HFFc6 (cell line): ENCODE measurements at regions not wholly inside any gene's neighbourhood (a gene's known extent, or its start where the extent isn't known, plus 50 kb on each side); places are given as distances from the start of the nearest gene placed in this dataset.

Experiments
- DNase-seq: peaks from one replicate; pipeline ENCODE4 v3.0.0-alpha.2; 2018
- H3K27ac Mint-ChIP-seq: 2 replicates; pipeline ENCODE4 v1.8.0; 2020; ENCODE audit warnings: mild to moderate bottlenecking, mixed read lengths
- H3K27me3 Mint-ChIP-seq: 2 replicates; pipeline ENCODE4 v1.8.0; 2021; ENCODE audit warnings: mild to moderate bottlenecking, moderate library complexity, mixed read lengths; ENCODE audit not compliant: insufficient read depth
- H3K36me3 Mint-ChIP-seq: 2 replicates; pipeline ENCODE4 v1.8.0; 2021; ENCODE audit warnings: low read depth, mixed read lengths
- H3K4me1 Mint-ChIP-seq: 2 replicates; pipeline ENCODE4 v1.8.0; 2020; ENCODE audit warnings: low read depth, mixed read lengths
- H3K4me3 Mint-ChIP-seq: 2 replicates; pipeline ENCODE4 v1.8.0; 2020; ENCODE audit warnings: mild to moderate bottlenecking, moderate library complexity, mixed read lengths
- H3K9me3 Mint-ChIP-seq: 2 replicates; pipeline ENCODE4 v1.8.0; 2020; ENCODE audit warnings: mild to moderate bottlenecking, mixed read lengths
- TF ChIP-seq, protein P1 (sequence below): fragments of 200-600 bp; sonication (generic); IDR thresholded peaks from 2 replicates; pipeline ENCODE4 v1.5.0; 2021; ENCODE audit warnings: antibody characterized with exemption, mild to moderate bottlenecking

- H3K36me3 Mint-ChIP-seq = no peaks in the 10 kb centered on the region
- H3K4me3 Mint-ChIP-seq = no peak overlapping the region
- TF ChIP-seq, protein P1, sequence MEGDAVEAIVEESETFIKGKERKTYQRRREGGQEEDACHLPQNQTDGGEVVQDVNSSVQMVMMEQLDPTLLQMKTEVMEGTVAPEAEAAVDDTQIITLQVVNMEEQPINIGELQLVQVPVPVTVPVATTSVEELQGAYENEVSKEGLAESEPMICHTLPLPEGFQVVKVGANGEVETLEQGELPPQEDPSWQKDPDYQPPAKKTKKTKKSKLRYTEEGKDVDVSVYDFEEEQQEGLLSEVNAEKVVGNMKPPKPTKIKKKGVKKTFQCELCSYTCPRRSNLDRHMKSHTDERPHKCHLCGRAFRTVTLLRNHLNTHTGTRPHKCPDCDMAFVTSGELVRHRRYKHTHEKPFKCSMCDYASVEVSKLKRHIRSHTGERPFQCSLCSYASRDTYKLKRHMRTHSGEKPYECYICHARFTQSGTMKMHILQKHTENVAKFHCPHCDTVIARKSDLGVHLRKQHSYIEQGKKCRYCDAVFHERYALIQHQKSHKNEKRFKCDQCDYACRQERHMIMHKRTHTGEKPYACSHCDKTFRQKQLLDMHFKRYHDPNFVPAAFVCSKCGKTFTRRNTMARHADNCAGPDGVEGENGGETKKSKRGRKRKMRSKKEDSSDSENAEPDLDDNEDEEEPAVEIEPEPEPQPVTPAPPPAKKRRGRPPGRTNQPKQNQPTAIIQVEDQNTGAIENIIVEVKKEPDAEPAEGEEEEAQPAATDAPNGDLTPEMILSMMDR = no peak
- no peaks in the 10 kb centered on the region for H3K9me3 Mint-ChIP-seq
- no peak overlapping the region for H3K27ac Mint-ChIP-seq
- no peak for DNase-seq
- H3K4me1 Mint-ChIP-seq = no peaks in the 10 kb centered on the region
- peaks cover 20% of the 10 kb centered on the region for H3K27me3 Mint-ChIP-seq
These were observed 163.5 kb upstream of the ZMIZ1 start for GRCh38 chr10:78905015-78905956.

GRCh38 chr10:78905957-78906308 lies 162.8 kb upstream of the ZMIZ1 start:
- TF ChIP-seq, protein P1 = no peak
- Mint-ChIP-seq H3K36me3 (no peaks in the 10 kb centered on the region), H3K9me3 (no peaks in the 10 kb centered on the region), H3K4me3 (no peak overlapping the region), H3K4me1 (no peaks in the 10 kb centered on the region), H3K27ac (no peak overlapping the region), H3K27me3 (peaks cover 24% of the 10 kb centered on the region)
- no peak for DNase-seq

DNA sequence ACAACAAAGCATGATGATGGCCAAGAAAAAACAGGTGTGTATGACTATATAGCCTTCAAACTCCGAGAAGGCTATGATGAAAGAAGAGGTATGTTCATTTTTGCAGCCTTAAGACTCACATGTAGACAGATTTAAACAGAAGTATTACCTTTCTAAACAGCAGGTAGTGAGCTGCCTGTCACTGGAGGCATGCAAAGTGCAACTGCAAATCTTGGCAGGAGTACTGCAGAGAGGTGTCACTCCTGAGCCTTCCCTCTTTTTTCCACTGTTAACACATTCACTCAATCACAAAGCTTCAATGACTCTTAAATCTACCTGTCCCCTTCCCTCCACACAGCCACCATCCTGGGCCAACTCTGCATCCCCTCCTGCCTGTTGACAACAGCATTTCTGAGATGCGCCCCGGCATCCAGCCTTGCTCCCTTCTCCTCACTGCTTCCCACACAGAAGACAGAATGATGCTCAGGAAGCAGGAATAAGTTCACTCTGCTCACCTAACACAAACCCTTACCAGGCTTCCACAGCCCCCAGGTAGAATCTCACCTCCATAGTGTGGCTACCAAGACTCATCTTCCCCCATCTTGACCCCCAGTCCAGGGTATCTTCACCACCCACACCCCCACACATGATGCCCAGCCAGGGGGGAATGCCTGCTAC lies 161.9 kb upstream of the ZMIZ1 start:
- H3K27me3 Mint-ChIP-seq = peaks cover 33% of the 10 kb centered on the region
- no peaks in the 10 kb centered on the region for H3K9me3 Mint-ChIP-seq
- H3K36me3 Mint-ChIP-seq = no peaks in the 10 kb centered on the region
- DNase-seq = no peak
- no peaks in the 10 kb centered on the region for H3K4me1 Mint-ChIP-seq
- H3K4me3 Mint-ChIP-seq = no peak overlapping the region
- TF ChIP-seq, protein P1 = no peak
- H3K27ac Mint-ChIP-seq = no peak overlapping the region

DNA sequence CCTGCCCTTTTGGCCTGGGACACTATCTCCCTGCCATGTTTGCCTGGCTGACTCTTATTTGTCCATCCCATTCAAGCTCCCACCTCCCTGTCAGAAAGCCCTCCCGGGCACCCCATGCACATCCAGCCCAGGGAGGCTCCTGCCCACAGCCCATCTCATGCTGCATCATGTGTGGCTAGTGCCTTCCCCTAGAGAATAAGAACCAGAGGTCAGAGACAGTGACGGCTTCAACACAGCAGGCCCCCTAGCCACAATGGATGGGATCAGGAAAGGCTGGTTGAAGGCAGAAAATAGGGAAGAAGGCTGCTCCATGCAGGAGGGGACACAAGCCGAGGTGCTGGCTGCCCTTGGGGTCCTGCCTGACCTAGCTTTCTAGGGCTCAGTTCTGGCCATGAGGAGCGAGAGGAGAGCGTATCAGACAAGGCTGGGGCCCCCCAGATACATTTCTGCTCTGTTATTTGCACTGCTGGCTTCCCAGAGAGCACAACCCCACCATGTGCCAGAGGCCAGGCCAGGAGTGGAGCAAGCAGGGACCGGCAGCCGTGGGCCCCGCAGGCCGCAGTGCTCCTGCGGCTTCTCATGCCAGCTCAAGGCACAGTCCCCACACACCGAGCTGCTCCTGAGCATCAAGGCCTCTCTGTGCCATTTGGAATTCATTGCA lies 161.1 kb upstream of the ZMIZ1 start:
- no peak overlapping the region for H3K4me3 Mint-ChIP-seq
- no peak overlapping the region for H3K27ac Mint-ChIP-seq
- H3K4me1 Mint-ChIP-seq = no peaks in the 10 kb centered on the region
- no peak for DNase-seq
- H3K36me3 Mint-ChIP-seq = no peaks in the 10 kb centered on the region
- peaks cover 34% of the 10 kb centered on the region for H3K27me3 Mint-ChIP-seq
- TF ChIP-seq, protein P1 = no peak
- no peaks in the 10 kb centered on the region for H3K9me3 Mint-ChIP-seq

GRCh38 chr10:78909221-78909620 lies 159.5 kb upstream of the ZMIZ1 start:
- H3K4me3 Mint-ChIP-seq = no peak overlapping the region
- TF ChIP-seq, protein P1 = no peak
- no peak for DNase-seq
- H3K9me3 Mint-ChIP-seq = no peaks in the 10 kb centered on the region
- H3K27ac Mint-ChIP-seq = no peak overlapping the region
- peaks cover 32% of the 10 kb centered on the region for H3K27me3 Mint-ChIP-seq
- no peaks in the 10 kb centered on the region for H3K36me3 Mint-ChIP-seq
- H3K4me1 Mint-ChIP-seq = no peaks in the 10 kb centered on the region
